HL-60 (cell line): ENCODE measurements at regions not wholly inside any gene's neighbourhood (a gene's known extent, or its start where the extent isn't known, plus 50 kb on each side); places are given as distances from the start of the nearest gene placed in this dataset.

Source experiments
- DNase-seq, 2 experiments: peaks; one replicate each; pipeline ENCODE4 v3.0.0-alpha.2; 2010 to 2020; ENCODE audit warnings: low read depth in 1 of 2, low spot score in 1 of 2
- H3K27ac ChIP-seq: fragments of 250-450 bp; sonication (Bioruptor Pico); replicated peaks from 2 replicates; pipeline ENCODE4 v1.5.1; 2020; ENCODE audit warnings: mild to moderate bottlenecking, moderate library complexity
- H3K27me3 ChIP-seq: fragments of 250-450 bp; sonication (Bioruptor Pico); 2 replicates; pipeline ENCODE4 v1.5.1; 2021; ENCODE audit warnings: mild to moderate bottlenecking, moderate library complexity; ENCODE audit not compliant: insufficient read depth, poor library complexity, severe bottlenecking
- H3K4me3 ChIP-seq: replicated peaks from 2 replicates; pipeline ENCODE4 v1.5.1; 2011; ENCODE audit warnings: mild to moderate bottlenecking, control low read depth, low read length; ENCODE audit not compliant: insufficient read depth
- CTCF ChIP-seq: IDR thresholded peaks from one replicate; pipeline ENCODE4 v1.5.1; 2011; ENCODE audit warnings: low read length, control low read depth, inconsistent platforms; ENCODE audit not compliant: insufficient read depth
- GABPA ChIP-seq: IDR thresholded peaks from 2 replicates; pipeline ENCODE4 v1.6.1; 2012; ENCODE audit warnings: low read depth
- POLR2AphosphoS5 ChIP-seq: IDR thresholded peaks from 2 replicates; pipeline ENCODE4 v1.6.1; 2012; ENCODE audit warnings: low read depth
- REST ChIP-seq: IDR thresholded peaks from 2 replicates; pipeline ENCODE4 v1.6.1; 2012; ENCODE audit warnings: low read depth; ENCODE audit not compliant: insufficient replicate concordance
- SPI1 ChIP-seq: IDR thresholded peaks from 2 replicates; pipeline ENCODE4 v1.6.1; 2012; ENCODE audit warnings: low read depth, mild to moderate bottlenecking, borderline replicate concordance

GRCh38 chr19:30130356-30131122, 188.5 kb downstream of the URI1 start:
- DNase-seq, result no peak
- Histone ChIP-seq H3K27ac (no peak overlapping the region), H3K4me3 (no peak overlapping the region), H3K27me3 (no peaks in the 10 kb centered on the region)
- TF ChIP-seq GABPA (no peak), REST (no peak), POLR2AphosphoS5 (no peak), CTCF (no peak), SPI1 (no peak)

GRCh38 chr19:30131246-30131645, 189.2 kb downstream of the URI1 start:
- Histone ChIP-seq H3K27me3 (no peaks in the 10 kb centered on the region), H3K27ac (no peak overlapping the region), H3K4me3 (no peak overlapping the region)
- no peak for TF ChIP-seq REST
- no peak for TF ChIP-seq SPI1
- TF ChIP-seq POLR2AphosphoS5, result no peak
- no peak for TF ChIP-seq CTCF
- no peak for TF ChIP-seq GABPA
- no peak for DNase-seq

- H3K4me3 ChIP-seq, result no peak overlapping the region
- no peak for DNase-seq
- TF ChIP-seq SPI1 (no peak), CTCF (no peak), GABPA (no peak), POLR2AphosphoS5 (no peak), REST (no peak)
- no peaks in the 10 kb centered on the region for H3K27me3 ChIP-seq
- H3K27ac ChIP-seq, result no peak overlapping the region
Measured at GRCh38 chr19:30131722-30132291, 189.8 kb downstream of the URI1 start.
